ENCODE measurements at regions not wholly inside any gene's neighbourhood (a gene's known extent, or its start where the extent isn't known, plus 50 kb on each side); places are given as distances from the start of the nearest gene placed in this dataset.

DNA sequence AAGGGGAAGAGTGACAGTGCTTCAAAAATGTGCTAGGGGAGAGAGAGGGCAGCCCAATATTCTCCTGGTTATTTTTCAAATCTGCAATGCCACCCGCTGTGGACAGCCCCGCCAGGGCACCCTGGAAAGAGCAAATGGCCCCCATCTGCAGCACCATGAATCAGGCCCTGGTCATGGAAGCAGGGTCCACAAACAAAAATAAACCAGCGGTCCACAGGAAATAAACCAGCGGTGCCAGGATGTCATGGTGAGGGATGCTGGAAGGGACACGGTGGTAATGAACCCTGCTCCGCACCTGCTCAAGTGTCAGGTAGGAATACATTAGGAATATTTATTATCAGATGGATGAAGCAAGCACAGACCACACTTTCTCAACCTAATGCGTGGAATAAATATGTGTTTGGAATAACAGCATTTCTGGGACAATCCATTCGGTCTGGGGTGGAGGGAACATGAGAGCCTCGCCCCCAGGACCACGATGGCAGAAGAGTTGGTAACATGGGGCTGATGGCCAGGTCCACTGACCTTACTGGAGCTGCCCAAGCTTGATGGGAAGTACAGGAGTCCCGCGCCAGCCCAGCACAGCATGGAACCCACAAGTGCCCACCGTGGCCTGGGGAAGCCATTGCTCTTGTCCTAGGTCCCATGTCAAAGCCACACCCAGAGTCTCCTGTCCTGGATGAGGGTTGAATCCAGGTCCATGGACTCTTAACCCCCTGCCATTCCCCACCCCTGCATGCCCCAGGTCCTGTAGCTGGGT, 181.7 kb downstream of the BRD1 start:
- TF ChIP-seq, protein P1, sequence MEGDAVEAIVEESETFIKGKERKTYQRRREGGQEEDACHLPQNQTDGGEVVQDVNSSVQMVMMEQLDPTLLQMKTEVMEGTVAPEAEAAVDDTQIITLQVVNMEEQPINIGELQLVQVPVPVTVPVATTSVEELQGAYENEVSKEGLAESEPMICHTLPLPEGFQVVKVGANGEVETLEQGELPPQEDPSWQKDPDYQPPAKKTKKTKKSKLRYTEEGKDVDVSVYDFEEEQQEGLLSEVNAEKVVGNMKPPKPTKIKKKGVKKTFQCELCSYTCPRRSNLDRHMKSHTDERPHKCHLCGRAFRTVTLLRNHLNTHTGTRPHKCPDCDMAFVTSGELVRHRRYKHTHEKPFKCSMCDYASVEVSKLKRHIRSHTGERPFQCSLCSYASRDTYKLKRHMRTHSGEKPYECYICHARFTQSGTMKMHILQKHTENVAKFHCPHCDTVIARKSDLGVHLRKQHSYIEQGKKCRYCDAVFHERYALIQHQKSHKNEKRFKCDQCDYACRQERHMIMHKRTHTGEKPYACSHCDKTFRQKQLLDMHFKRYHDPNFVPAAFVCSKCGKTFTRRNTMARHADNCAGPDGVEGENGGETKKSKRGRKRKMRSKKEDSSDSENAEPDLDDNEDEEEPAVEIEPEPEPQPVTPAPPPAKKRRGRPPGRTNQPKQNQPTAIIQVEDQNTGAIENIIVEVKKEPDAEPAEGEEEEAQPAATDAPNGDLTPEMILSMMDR (IDR thresholded peaks at IDR 0.05; ENCODE audit: low read depth, low read length) = no peak
- H3K4me3 ChIP-seq = no peak overlapping the region
- H3K27ac ChIP-seq = no peak overlapping the region
- no peaks in the 10 kb centered on the region for H3K9me3 ChIP-seq (ENCODE audit: low read depth)
- DNase-seq (ENCODE audit: low read depth in 1 of 2, low spot score in 1 of 2) = no peak
- no peaks in the 10 kb centered on the region for H3K36me3 ChIP-seq
- no peaks in the 10 kb centered on the region for H3K4me1 ChIP-seq (ENCODE audit: low read depth)
- H3K27me3 ChIP-seq = no peaks in the 10 kb centered on the region

DNA sequence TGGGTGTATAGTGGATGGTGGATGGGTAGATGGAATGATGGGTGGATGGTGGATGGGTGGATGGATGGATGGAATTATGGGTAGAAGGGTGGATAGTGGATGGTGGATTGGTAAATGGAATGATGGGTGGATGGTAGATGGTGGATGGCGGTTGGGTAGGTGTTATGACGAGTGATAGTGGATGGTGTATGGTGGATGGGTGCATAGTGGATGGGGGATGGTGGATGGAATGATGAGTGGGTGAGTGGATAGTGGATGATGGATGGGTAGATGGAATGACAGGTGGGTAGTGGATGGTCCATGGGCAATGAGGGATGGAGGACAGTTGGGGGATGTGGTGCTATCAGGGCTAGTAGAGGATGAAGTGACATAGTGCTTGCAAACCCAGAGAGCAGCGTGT, 182.4 kb downstream of the BRD1 start:
- DNase-seq (ENCODE audit: low read depth in 1 of 2, low spot score in 1 of 2) = no peak

DNA sequence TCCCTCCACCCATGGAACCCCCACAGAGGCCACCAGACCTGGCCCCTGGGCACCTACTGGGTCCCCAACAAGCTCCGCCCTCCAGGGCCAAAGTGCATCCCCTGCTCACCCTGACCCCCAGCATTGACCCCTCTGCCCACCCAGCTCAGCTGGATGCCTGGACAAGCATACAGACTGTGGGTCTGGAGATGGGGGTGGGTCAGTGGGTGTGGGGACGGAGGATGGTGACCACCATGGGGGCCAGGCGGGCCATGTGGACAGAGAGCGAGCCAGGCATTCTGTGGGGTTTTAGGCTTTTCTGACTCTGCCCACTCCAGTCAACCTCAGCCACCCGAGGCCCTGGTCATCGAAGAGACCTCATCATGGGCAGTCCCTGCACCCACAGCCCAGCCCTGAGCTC, 183.7 kb downstream of the BRD1 start:
- H3K4me3 ChIP-seq = no peak overlapping the region
- TF ChIP-seq, protein P1 (IDR thresholded peaks at IDR 0.05; ENCODE audit: low read depth, low read length) = no peak
- no peaks in the 10 kb centered on the region for H3K36me3 ChIP-seq
- no peaks in the 10 kb centered on the region for H3K9me3 ChIP-seq (ENCODE audit: low read depth)
- no peak overlapping the region for H3K27ac ChIP-seq
- no peaks in the 10 kb centered on the region for H3K27me3 ChIP-seq
- DNase-seq (ENCODE audit: low read depth in 1 of 2, low spot score in 1 of 2) = no peak
- no peaks in the 10 kb centered on the region for H3K4me1 ChIP-seq (ENCODE audit: low read depth)

More for the DNA sequence above, 182.4 kb downstream of the BRD1 start:
- TF ChIP-seq, protein P1 (IDR thresholded peaks at IDR 0.05; ENCODE audit: low read depth, low read length) = no peak
- no peaks in the 10 kb centered on the region for H3K4me1 ChIP-seq (ENCODE audit: low read depth)
- H3K9me3 ChIP-seq (ENCODE audit: low read depth) = no peaks in the 10 kb centered on the region
- H3K4me3 ChIP-seq = no peak overlapping the region
- H3K36me3 ChIP-seq = no peaks in the 10 kb centered on the region
- no peak overlapping the region for H3K27ac ChIP-seq
- no peaks in the 10 kb centered on the region for H3K27me3 ChIP-seq

DNA sequence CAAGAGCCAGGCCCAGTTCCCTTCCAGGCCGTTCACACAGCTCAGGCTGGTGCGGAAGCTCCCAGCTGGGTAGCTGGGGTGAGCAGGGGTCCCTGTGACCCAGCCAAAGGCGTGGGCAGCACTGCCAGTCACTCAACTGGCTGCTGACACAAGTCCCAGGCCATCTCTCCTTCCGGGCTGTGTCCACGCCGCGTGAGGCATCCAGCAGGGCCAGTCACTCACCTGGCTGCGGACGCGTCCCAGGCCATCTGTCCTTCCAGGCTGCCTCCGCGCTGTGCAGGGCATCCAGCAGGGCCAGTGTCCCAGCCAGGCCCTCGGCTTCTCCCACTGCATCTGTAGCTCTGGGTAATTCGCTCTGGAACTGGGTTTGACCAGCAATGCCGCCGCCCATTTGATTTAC, 184.2 kb downstream of the BRD1 start:
- no peak for DNase-seq (ENCODE audit: low read depth in 1 of 2, low spot score in 1 of 2)
- Histone ChIP-seq H3K36me3 (no peaks in the 10 kb centered on the region), H3K4me1 (ENCODE audit: low read depth) (no peaks in the 10 kb centered on the region), H3K4me3 (no peak overlapping the region), H3K27ac (no peak overlapping the region), H3K9me3 (ENCODE audit: low read depth) (no peaks in the 10 kb centered on the region), H3K27me3 (no peaks in the 10 kb centered on the region)
- TF ChIP-seq, protein P1 (IDR thresholded peaks at IDR 0.05; ENCODE audit: low read depth, low read length) = no peak

DNA sequence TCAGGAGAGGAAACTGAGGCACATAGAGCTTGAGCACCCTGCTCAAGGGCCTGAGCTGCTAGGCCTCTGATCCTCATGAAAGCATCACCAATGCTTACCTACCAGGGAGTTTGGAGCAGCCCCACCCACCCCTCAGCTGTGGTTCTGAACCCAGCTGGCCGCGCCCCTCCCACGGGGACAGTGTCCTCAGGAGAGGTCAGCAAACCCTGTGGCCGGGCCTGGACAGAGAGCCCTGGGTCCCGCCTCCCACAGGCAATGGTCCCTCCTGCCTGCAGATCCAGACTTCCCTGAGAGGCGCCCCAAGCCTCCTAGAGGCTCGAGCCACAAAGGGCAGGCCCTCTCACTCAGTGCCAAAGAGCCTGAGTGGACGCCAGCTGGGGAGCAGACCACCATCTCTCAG, 184.9 kb downstream of the BRD1 start:
- Histone ChIP-seq H3K4me3 (no peak overlapping the region), H3K9me3 (ENCODE audit: low read depth) (no peaks in the 10 kb centered on the region), H3K27me3 (no peaks in the 10 kb centered on the region), H3K36me3 (no peaks in the 10 kb centered on the region), H3K4me1 (ENCODE audit: low read depth) (no peaks in the 10 kb centered on the region), H3K27ac (no peak overlapping the region)
- no peak for DNase-seq (ENCODE audit: low read depth in 1 of 2, low spot score in 1 of 2)
- TF ChIP-seq, protein P1 (IDR thresholded peaks at IDR 0.05; ENCODE audit: low read depth, low read length) = no peak
